GM21367 (cell line): ENCODE measurements at regions not wholly inside any gene's neighbourhood (a gene's known extent, or its start where the extent isn't known, plus 50 kb on each side); places are given as distances from the start of the nearest gene placed in this dataset.
"Not testable (repeated sequence)": the region's sequence is repeated elsewhere in the genome, so short reads cannot be mapped to it uniquely, and the experiment has no call there.

ENCODE experiments used
- ATAC-seq: cut with Tn5 transposase; IDR thresholded peaks from one replicate; pipeline ENCODE4 v1.9.1; 2021; ENCODE audit not compliant: unreplicated experiment

GRCh38 chr3:94587291-94587690 lies 524.4 kb downstream of the NSUN3 start:
- ATAC-seq, result no peak

DNA sequence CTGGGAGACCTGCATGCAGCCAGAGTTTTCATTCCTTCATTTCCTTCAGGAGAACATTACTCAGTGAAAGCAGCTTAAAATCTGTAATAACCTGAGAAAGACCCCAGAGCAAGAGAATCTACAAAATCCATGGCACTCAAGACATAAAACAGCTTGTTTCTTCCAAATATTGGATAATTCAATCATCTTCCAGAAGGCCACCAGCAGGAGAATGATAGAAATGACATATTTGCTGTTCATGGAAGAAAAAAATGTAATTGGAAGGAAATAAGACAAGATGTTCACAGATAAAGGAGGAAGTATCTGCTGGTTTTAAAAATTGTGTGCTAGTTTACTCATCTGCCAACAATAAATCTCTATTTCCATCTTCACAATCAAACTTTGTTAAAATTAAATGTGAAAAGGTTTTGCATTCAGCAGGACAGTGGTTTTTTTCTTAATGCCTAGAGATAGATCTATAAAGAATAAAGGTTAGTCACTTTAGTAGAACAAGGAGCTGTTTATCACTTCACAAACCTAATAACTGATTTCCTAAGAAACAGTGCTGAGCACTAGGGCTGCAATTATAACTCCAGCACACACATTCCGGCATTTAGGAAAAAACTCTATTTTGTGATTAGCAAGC lies 530.8 kb downstream of the NSUN3 start:
- ATAC-seq, result no peak

DNA sequence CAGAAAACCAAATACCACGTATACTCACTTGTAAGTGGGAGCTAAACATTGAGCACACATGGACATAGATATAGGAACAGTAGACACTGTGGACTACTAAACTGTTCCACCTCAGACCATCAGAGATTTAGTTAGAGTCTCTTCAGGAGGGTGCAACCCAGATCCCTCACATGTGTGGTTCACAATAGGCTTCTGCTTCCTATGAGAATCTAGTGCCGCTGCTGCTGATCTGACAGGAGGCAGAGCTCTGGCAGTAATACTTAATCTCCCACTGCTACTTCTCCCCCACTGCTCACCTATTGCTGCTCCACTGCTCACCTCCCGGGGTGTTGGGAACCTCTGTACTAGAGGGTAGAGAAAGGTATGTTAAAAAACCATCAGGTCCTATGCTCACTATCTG lies 533.3 kb downstream of the NSUN3 start:
- ATAC-seq, result no peak

DNA sequence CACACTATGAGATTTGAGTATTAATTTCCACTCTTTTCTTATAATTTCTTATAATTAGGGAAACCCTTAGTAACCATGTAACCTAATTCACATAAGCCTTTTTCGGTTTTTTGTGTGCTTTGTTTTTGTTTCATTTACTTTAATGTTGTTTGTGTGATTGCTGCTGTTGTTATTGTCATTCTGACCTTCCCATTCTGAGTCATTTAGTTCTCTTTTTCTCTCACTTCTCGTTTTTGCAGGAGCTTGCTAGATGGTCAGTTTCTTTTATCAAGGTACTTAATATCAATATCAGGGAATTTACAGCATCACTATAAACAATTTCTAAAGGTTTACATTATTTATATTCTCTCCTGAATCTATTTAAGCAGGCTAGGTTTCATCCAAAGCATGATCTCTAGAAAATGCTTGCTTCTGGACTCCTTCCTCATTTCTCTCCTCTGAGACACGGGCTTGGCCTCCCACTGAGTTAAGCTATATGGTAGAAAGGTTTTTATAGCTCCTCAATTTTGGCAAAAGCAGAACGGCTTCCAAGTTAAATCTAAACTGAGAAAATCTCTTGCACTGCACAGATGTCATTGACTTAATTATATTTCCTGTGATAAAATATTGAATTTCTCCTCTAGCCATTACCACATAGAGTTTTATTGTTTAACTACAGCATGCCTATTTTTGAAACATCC lies 534.2 kb downstream of the NSUN3 start:
- ATAC-seq, result no peak

GRCh38 chr3:94607778-94608177 lies 544.9 kb downstream of the NSUN3 start:
- no peak for ATAC-seq

DNA sequence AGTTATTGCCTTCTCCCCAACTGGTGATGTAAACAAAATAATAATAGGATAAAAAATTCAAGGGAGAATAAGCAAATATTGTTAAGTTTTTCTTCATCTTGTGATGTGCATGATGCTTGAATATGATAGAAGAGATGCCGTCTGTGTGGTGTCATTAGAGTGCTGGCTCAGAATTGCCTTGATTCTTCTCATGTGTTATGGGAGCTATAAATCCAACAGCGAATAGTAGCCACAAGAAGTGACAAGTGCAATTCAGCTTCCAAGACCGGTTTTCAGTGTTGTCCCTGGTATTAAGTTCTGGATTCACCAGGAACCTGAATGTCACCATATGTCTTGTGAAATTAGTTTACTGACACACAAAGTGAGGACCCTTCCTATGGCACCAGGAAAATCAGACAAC lies 547.0 kb downstream of the NSUN3 start:
- ATAC-seq, result no peak

DNA sequence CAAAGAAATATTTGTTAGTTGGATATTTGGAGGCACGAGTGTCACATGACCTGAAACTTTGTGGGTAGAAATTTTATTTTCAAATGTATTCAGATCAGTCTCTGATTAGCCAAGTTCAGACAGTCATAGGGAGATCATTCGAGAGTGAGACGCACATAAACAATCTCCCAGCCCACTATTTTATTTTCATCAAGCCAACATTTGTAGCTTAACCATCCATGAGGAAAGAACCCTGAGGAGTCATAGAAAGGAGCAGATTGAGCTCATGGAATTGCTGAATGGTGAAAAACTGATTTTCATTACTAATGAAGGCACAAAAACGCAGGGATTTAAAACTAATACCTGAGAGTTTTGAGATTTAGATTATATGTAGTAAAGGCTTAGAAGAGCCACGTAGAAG lies 548.7 kb downstream of the NSUN3 start:
- ATAC-seq, result no peak

DNA sequence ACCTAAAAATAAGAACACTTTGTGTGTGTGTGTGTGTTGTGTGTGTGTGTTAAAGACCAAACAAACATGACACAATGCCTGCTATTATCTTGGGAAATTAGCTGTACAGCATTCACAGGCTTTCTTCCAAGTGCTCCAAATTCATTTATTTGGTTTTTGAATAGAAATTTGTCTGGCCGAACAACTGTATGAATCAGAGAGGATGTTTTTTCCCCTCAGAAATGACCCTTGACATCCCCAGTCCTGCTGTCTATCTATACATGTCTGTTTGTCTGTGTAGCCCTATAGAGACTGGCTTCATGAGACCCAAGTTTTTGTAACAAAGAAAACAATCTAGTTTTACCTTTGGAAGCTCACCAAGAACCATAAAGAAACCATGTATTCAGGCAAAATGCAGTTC lies 549.8 kb downstream of the NSUN3 start:
- ATAC-seq, result no peak

GRCh38 chr3:94614192-94614591 lies 551.3 kb downstream of the NSUN3 start:
- no peak for ATAC-seq

DNA sequence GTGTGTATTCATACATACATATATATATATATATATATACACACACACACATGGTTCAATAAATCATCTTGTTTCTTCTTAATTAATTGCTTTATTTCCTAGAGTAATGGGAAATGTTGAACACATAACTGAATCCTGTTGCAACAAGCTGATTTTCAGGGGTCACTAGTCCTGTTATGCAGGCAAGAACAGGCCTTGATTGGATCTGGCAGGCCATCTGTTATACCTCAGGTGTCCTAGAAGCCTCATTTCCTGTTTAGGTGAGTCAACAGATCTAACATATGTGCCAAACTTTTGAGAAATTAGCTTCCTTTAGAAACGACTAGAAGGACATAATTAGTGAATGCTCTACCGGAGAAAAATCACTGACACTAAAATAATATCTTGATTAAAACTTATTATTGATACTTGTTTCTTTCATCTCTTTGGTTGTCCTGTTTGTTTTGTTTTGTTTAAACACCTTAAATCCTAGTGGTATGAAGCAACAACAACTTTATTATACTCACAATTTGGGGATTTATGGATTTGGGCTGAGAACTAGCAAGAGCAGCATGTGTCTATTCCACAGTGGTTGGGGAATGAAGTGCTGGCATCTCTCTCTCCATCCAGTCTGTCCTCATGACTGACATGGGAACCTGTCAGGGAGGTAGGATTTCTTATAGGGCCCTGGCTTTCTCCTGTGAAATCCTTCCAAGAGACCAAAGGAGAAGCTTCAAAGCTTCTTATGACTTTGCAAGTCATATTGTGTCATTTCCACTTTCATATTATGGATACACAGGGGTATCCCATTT lies 552.6 kb downstream of the NSUN3 start:
- ATAC-seq, result no peak

DNA sequence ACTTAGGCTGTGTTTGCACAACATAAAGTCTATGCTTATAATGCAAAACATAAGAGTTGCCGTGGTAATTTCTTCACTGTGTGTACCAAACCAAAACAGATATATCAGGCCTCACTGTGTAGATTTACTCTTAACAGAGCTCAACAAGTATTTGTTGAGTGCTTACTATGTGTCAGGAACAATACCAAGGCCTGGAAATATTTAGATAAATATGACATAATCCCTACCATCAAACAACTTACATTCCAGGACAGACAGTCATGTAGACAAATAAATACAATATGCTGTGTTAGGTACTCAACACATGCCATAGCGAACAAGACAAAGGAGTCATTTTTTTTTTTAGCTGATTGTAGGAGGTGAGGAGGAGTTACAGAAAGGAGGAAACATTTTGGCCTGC lies 554.0 kb downstream of the NSUN3 start:
- no peak for ATAC-seq

GRCh38 chr3:94617312-94617711 lies 554.5 kb downstream of the NSUN3 start:
- no peak for ATAC-seq

GRCh38 chr3:94619643-94620042 lies 556.8 kb downstream of the NSUN3 start:
- ATAC-seq, result no peak

DNA sequence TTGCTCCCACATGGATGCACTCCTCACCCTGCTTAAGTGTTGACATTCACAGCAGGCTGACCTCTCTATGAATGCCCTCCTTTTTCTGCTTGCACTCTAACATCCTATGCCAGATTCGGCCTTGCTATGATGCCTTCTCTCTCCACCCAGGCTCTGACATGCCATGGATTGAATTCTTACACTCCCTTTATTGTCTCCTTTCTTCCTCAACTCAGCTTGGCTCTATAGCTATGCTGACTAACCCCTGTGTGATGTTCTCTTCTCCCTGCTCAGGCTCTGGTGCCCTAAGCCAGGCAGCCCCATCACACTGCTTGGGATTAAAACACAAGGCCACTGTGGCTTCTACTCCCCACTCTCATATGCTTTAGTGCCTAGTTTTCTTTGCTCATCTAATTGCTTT lies 563.7 kb downstream of the NSUN3 start:
- ATAC-seq, result no peak

GRCh38 chr3:94627689-94628088 lies 564.8 kb downstream of the NSUN3 start:
- ATAC-seq, result no peak

DNA sequence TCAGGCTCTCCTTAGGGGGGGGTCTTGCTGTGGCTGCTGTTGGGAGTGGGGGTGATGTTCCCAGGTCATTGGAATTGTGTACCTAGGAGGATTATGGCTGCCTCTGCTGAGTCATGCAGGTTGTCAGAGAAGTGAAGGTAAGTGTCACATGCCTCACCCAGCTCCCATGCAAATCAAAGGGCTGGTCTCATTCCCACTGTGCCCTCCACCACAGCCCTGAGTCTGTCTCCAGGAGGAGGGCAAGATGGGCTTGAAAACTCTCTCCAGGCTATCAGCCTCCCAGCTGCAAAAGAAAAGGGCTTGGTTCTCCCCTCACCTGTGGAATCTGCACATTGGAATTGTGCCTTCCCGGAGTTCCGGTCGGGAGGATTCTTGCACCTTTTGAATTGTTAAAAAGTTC lies 580.5 kb downstream of the NSUN3 start:
- no peak for ATAC-seq

DNA sequence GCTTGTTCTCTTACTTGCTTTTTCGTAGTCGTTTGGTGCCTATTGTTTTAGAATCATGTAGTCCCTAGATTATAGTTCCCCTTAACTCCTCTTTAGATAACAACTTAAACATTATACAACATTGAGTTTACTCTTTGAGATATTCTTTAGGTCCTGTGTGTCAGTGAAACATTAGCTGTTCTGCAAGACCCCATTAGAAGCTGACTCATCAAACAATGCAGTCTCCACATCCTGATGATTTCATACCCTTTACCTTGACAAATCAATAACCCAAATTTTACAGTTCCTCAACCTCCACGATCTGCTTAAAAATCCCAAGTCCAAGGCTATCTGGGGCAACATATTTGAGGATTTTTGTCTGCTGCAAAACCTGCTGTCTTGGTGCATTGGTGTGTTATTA lies 582.9 kb downstream of the NSUN3 start:
- no peak for ATAC-seq

- no peak for ATAC-seq
Observed at GRCh38 chr3:94647131-94647530, 584.3 kb downstream of the NSUN3 start.

DNA sequence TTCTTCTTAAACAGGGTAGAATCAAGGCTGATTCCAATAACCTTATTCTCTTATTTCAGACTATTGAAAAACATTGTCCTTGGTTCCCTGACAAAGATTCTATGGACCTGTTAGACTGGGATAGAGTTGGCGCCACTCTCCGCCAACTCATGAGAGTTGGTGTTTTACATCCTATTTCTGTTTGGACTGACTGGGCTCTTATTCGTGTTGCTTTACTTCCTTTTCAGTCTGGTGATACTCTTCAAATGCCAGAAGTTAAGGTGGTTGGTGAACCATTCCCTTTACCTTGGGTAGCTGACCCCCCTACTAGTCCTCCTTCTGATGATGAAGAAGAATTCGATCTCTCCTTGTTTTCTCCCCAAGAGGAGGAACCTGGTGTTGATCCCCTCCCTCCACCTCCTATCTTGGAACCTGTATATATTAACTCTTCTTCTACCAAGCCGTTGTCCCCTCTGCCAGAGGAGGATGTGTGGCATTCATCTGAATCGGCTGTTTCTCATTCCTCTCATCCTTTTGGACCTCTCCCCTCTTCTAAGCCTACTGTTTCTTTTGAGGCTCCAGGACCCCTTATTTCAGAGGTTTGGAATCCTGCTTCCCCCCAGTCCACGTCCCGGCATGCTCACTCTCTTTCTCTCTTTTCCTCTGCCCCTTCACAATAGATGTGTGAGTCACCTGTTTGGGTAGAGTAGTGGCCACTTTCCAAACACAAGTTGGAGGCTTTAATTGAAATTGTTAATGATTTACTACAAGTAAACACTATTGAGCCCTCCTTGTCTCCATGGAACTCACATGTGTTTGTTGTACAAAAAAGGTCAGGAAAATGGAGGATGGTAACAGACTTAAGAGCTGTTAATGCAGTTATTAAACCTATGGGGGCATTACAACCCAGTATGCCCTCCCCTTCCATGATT lies 585.7 kb downstream of the NSUN3 start:
- ATAC-seq, result not testable (repeated sequence)

- ATAC-seq, result no peak
Observed at GRCh38 chr3:94654096-94654495, 591.2 kb downstream of the NSUN3 start.

DNA sequence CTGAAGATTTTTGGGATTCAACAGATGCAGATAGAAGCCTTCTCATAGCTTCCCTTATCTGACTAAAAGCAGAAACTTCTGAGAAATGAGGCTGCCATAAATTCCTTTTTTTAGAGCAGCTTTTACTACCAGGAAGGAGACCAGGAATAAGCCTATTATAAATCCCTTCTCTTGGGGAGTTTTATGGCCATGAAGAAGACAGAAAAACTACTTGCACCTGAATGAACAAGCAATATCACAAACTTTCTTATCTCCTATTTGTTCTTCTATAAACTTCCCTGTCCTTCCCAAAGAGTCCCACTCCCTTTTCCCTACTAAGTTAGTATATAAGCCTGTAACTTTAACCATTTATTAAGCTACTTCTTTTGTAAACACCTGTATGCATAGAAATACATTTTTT lies 603.1 kb downstream of the NSUN3 start:
- no peak for ATAC-seq
